ENCODE measurements at regions not wholly inside any gene's neighbourhood (a gene's known extent, or its start where the extent isn't known, plus 50 kb on each side); places are given as distances from the start of the nearest gene placed in this dataset.

GRCh38 chr2:19033240-19033639 is 325.2 kb downstream of the OSR1 start:
- no peak for DNase-seq

- DNase-seq, result no peak
Observed at GRCh38 chr2:19031642-19032041, 326.8 kb downstream of the OSR1 start.

GRCh38 chr2:19029655-19030054 is 328.8 kb downstream of the OSR1 start:
- no peak for DNase-seq

- peak; percentile 82 for DNase-seq
Observed at GRCh38 chr2:19028587-19029375, 329.6 kb downstream of the OSR1 start.

- no peak for DNase-seq
Observed at GRCh38 chr2:19027626-19028025, 330.8 kb downstream of the OSR1 start.

GRCh38 chr2:19026261-19026660 is 332.2 kb downstream of the OSR1 start:
- no peak for DNase-seq

GRCh38 chr2:19022334-19022733 is 336.1 kb downstream of the OSR1 start:
- DNase-seq, result no peak

- peak; percentile 35 for DNase-seq
Observed at GRCh38 chr2:19021721-19022120, 336.7 kb downstream of the OSR1 start.

- no peak for DNase-seq
Observed at GRCh38 chr2:19021100-19021476, 337.3 kb downstream of the OSR1 start.

GRCh38 chr2:19020144-19021099 is 338.0 kb downstream of the OSR1 start:
- no peak for DNase-seq

GRCh38 chr2:19009510-19009909 is 348.9 kb downstream of the OSR1 start:
- DNase-seq, result no peak

GRCh38 chr2:19003554-19003953 is 354.9 kb downstream of the OSR1 start:
- no peak for DNase-seq

- DNase-seq, result peak; percentile 26
Observed at GRCh38 chr2:19000776-19001175, 357.6 kb downstream of the OSR1 start.

- DNase-seq, result no peak
Observed at GRCh38 chr2:18999198-18999597, 359.2 kb downstream of the OSR1 start.

GRCh38 chr2:18998491-18998890 is 359.9 kb downstream of the OSR1 start:
- DNase-seq, result no peak

- no peak for DNase-seq
Observed at GRCh38 chr2:18993756-18994338, 364.6 kb downstream of the OSR1 start.

GRCh38 chr2:18991177-18992168 is 366.9 kb downstream of the OSR1 start:
- DNase-seq, result peak; percentile 83

- DNase-seq, result no peak
Observed at GRCh38 chr2:18988631-18989232, 369.7 kb downstream of the OSR1 start.

GRCh38 chr2:18987592-18988073 is 370.8 kb downstream of the OSR1 start:
- DNase-seq, result peak; percentile 91

- DNase-seq, result no peak
Observed at GRCh38 chr2:18987016-18987415, 371.4 kb downstream of the OSR1 start.

GRCh38 chr2:18986046-18986445 is 372.4 kb downstream of the OSR1 start:
- no peak for DNase-seq

Measured in tongue (tissue), 1 donor.